GM12872 (cell line): ENCODE measurements at regions not wholly inside any gene's neighbourhood (a gene's known extent, or its start where the extent isn't known, plus 50 kb on each side); places are given as distances from the start of the nearest gene placed in this dataset.

Experiments
- TF ChIP-seq, protein P1 (sequence below): IDR thresholded peaks from 3 replicates; pipeline ENCODE4 v1.5.1; 2011; ENCODE audit warnings: low read depth, mild to moderate bottlenecking, low read length, moderate library complexity; ENCODE audit not compliant: insufficient read depth

DNA sequence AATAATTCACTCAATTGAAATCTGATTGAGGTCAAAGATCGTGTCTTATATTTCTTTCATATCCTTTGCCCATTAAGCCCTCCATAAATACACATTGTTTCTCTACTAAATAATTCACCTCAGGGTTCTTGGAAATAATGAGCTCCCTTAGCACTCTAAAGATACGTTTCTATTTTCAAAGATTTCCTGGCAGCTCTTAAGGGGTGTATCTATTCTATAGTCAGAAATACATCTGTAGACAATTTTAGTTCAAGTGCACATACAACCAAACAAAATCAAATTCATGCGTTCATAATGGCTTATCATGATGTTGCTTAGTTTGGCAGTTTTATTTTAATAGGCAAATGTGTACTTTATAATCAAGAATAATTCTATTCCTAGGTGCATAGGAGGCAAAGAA lies 361.1 kb upstream of the DDHD1 start:
- TF ChIP-seq, protein P1, sequence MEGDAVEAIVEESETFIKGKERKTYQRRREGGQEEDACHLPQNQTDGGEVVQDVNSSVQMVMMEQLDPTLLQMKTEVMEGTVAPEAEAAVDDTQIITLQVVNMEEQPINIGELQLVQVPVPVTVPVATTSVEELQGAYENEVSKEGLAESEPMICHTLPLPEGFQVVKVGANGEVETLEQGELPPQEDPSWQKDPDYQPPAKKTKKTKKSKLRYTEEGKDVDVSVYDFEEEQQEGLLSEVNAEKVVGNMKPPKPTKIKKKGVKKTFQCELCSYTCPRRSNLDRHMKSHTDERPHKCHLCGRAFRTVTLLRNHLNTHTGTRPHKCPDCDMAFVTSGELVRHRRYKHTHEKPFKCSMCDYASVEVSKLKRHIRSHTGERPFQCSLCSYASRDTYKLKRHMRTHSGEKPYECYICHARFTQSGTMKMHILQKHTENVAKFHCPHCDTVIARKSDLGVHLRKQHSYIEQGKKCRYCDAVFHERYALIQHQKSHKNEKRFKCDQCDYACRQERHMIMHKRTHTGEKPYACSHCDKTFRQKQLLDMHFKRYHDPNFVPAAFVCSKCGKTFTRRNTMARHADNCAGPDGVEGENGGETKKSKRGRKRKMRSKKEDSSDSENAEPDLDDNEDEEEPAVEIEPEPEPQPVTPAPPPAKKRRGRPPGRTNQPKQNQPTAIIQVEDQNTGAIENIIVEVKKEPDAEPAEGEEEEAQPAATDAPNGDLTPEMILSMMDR = no peak

- TF ChIP-seq, protein P1 = no peak
These were observed 357.3 kb upstream of the DDHD1 start for GRCh38 chr14:53510281-53510912.

- TF ChIP-seq, protein P1 = no peak
These were observed 356.4 kb upstream of the DDHD1 start for GRCh38 chr14:53509276-53510244.

GRCh38 chr14:53501361-53502211 lies 348.5 kb upstream of the DDHD1 start:
- TF ChIP-seq, protein P1 = no peak

DNA sequence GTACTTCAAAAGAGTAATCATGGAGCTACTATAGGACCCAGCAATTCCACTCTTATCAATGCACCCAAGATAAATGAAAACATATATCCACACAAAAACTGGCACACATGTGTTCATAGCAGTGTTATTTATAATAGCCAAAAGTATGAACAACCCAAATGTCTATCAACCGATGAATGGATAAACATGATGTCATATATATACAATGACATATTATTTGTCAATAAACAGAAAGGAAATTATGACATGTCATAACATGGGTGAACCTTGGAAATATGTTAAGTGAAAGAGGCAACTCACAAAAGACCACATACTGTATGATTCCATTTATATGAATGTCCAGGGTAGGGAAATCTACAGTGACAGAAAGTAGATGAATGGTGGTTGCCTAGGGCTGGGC lies 347.1 kb upstream of the DDHD1 start:
- TF ChIP-seq, protein P1 = no peak

DNA sequence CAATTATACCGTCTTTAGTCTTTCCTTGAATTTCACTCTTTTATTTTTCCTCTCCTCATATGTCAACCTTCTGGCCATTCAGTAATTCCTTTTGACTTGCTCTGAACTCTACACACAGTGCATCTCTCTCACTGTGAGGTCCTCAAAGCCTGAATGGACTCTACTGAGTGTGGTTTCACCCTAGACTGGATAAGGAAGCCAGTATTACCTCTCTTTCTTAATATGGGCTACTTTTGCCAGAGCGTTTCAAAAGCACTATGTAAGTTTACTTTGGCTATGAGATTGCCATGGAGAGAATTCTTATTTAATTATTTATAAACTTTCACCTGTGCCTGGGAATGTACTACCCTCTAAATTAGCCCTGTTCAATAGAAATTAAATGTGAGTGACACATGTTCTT lies 343.5 kb upstream of the DDHD1 start:
- TF ChIP-seq, protein P1 = no peak

DNA sequence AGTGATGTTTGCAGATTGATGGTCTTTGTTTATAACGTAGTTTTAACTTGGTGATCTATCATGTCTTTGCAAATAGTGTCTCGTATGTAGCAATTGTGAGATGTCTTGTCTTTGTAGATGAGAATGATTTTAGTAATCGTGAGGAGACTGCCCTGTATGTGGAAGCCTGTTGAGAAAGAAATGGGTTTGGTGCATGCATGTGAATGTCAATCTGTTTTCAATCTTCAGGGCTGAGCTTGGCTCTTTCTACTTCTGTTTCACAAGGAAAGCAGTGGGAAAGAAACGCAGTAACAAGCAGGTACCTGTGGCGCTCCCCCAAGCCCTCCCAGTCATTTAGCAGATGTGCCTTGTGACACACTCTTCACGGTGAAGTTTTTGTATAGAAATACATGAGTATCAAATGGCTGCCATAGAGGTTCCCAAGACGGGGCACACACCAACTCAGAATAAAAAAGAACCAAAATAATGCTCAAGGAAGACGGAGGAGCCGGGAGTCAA lies 342.8 kb upstream of the DDHD1 start:
- TF ChIP-seq, protein P1 = no peak
